HG02852 (cell line): ENCODE measurements at regions not wholly inside any gene's neighbourhood (a gene's known extent, or its start where the extent isn't known, plus 50 kb on each side); places are given as distances from the start of the nearest gene placed in this dataset.
"Not testable (repeated sequence)": the region's sequence is repeated elsewhere in the genome, so short reads cannot be mapped to it uniquely, and the experiment has no call there.

Source experiments
- ATAC-seq: cut with Tn5 transposase; IDR thresholded peaks from one replicate; pipeline ENCODE4 v1.9.1; 2021; ENCODE audit warnings: mild to moderate bottlenecking, moderate library complexity; ENCODE audit not compliant: unreplicated experiment

DNA sequence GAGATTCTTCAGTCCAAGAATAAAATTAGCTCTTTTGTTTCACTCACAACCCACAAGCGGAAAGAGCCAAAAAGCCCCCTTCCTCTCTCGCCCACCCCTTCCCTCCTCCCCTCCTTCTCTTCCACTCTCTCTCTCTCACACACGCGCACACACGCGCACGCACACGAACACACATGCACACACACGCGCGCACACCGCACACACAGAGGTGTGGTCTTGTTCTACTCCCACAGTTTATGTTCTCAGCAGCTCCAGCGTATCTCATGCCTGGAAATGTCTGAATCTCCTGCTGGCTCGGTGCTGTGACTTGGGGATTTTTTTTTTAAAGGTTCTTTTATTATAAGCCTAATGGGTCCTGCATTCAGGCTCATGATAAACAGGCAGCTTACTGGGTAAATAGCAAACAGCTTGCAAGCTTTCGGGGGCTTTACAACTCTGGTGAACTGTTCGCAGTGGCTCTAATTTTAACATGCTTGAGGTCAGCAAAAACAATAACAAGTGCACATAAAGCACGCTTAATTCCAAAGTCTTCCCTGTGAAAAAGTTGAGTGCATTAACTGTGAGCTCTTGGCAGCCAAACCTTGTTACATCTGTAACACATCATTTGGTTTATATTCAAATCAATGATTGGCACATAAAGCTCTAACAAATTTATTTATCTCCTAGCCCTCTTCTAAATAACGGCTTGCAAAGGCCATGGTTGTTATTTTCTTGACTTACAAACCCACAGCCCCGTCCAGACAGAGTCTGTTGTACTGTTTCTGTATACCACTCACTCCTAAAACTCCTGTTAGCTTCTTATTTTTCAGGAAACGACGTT, 424.1 kb upstream of the MGMT start:
- ATAC-seq, result no peak

DNA sequence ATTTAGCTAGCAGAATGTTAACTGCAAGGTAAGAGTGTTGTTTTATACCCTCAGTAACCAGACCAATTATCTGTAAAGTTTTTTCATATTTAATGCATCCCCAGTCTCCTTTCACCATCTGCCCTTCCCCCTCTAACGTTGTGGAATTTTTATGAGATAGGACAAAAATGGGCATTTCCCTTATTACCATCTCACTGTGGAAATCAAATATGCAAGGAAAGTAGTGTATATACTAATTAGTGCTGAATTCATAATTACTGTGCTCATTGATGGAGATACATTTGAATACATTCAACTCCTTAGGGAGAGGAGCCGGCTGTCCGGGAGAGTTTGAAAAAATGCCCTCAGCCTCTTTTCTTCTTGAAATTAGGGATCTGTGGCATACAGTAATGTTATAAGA, 423.4 kb upstream of the MGMT start:
- ATAC-seq, result no peak

DNA sequence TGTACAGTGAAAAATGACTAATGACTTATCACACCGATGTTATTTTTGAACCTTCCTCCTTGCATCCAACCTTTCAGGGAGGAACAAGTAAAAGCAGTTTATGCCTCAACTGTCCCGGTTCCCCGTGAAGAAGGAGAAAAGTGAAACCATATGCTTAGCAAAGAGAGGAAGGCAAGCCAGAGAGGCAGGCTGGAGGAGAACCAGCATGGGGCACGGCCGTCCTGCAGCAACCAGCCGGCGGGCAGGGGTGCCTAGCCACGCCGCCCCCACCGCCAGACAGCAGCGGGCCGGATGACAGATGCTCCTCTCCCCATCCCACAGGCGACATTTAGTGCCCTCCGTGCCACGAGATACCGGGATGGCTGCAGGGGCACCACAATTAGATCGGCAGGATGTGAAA, 421.4 kb upstream of the MGMT start:
- ATAC-seq, result no peak

DNA sequence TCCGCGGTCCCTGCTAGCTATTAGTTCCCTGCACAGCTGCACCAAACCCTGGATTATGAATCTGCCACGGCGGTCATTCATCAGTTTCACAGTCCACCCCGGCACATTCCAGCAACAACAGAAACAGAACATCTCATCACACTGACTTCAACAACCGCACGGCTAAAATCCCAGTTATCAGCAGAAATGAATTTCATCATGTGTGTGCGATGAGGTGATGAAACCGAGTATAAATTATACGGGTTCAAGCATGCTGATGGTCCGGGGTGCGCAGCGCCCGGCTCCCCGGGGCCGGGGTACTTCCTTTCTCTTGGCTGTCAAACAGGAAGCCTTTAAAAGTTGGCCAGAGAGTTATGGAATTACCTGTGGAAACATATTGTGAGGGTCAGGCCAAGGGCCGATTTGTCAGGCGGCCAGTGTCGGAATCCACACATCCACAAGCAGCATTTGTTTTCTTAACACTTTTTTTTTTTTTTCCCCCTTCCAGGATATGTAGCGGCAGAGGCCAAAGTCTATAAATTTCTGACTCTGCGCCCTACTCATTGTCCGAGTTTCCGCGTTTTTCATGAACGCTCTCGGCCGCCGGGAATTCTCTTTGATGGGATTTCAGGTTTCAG, 420.9 kb upstream of the MGMT start:
- ATAC-seq, result no peak

DNA sequence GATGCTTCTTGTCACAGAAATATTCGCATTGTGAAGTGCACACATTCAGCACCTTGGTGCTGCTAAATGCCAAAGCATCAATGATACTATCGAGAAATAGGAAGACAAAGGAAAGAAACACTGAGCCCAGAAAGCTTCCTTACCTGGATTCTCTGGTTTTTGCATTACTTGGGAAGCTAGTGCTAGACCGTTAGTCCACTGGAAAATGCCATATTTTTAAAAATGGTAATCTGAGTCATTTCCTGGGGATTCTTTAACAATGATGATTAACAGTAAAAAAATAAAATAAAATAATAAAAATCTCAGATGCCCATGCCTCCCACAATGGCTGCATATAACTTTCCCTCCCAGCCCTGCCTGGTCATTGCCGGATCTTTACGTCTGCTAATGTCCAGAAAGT, 420.1 kb upstream of the MGMT start:
- ATAC-seq, result no peak

DNA sequence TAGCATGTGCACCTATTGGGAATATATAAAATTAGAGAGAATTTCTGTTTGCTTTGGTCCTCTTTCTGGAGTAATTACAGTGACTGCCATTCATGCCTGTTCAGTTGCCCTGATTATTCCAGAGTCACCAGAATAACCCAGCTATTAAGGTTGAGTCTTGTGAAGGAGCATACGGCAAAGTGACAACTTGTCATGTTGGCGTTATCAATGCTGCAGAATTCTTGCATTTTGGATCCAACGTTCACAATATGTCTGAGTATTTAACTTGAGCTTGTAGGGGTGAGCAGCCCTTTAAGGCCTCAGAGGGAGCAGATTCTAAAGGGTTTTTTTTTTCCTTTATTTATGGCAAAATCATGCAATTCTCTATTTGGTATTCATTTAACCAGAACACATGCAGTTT, 419.4 kb upstream of the MGMT start:
- ATAC-seq, result no peak

DNA sequence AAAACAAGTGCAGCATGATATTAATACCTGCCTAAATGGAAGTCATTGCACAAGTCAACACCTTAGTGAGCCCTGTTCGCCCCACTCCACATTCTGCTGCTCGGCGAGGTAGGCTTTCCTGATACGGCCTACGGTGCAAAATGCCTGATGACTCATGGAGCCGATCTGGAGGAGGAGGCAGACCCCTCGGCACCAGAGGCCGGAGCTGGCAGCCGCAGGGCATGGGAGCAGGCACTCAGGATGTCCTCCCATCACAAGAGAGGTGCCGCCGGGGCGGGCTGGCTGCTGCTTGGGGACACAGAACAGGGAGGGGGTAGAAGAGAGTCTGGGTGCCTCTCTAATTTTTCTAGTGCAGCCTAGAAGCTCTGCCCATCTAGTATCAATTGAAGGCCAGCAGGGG, 418.5 kb upstream of the MGMT start:
- ATAC-seq, result no peak

DNA sequence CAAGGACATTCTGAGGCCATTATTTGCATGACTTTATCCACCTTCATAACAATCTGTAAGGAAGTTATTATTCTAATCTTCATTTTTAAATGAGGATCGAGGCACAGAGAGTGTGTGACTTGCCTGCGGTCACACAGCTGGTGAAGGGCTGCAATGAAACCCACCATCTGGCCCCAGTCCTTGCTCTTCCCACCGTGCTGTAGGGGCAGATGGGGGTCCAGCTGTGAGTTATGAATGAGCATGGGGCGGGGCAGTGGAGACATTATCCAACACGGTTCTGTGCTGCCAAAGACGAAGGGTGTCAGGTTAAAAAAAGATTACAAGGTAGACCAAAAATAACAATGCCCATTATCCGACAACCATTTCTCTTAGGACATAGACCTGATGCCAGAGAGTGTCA, 417.5 kb upstream of the MGMT start:
- no peak for ATAC-seq

DNA sequence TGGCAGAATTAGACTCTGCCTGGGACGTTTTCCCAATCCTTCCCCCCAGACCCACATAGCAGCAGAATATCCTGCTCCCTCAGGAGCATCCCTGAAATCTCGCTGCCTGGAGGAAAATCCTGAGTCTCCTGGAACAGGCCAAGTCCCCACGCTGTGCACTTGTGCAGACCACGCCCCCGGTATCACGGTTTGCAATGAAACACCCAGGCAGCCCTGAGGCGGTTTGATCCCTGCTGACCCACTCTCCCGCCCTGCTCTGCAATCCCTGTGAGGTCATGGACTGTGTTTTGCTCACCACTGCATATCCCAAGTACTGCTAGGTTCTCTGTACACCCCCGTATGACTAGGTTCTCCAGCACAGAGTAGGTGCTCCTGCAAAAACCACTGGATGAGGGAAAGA, 411.8 kb upstream of the MGMT start:
- no peak for ATAC-seq

DNA sequence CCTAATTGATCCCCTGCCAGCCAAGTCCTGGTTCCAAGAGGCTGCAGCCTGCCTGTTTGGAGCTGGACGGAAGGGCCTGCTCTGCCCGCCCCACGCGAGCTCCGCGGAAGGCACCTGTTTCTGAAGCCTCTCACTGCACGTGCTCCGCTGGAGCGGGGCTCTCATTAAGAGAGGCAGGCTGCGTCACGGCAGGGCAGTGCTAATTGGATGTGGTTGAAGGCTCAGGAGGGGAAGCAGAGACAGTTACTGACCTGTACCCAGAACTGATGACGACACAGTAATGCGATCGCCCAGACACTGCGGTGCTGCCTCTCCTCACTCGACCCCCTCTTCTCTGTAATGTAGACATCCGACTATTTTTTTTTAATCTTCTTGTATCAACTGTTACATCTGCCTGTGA, 411.1 kb upstream of the MGMT start:
- no peak for ATAC-seq

DNA sequence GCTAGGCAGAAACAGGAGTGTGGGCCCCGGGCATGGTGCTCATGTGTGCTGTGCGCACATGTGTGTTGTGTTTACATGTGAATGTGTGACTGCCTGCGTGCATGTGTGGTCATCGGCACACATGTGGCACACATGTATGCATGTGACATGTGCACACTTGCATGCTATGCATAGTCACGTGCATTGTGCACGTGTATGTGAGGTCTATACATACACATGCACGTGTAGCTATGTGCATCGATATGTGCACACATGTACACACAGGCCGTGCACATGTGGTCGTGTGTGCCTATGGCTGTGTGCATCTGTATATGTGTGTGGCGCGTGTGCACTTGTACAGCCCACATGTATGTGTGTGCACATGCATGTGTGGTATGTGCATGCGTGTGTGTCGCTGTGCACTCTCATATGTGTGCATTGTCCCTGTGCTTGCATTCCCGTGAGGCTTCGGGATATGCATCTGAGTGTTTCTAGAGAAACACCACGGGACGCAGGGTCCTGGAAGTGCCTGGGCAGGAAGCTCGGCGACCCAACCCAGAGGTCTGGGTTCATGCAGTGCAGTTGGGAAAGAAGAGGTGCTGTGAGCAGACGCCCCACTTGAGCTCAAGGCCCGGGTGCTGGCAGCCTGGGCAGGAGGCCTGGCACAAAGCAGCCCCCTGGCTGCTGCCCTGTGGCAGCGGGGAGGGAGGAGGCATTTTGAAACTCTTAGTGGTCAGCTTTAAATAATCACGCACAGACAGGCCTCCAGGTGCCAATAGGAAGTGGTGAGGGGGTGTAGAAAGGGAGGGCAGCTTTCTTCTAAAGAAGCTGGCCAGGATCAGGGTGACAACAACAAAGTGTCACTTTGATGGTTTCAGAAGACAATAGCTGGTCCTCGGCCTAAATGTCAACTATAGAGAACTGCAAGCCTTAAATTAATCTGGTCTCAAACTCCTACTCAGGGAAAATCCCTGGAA, 410.0 kb upstream of the MGMT start:
- ATAC-seq, result no peak

DNA sequence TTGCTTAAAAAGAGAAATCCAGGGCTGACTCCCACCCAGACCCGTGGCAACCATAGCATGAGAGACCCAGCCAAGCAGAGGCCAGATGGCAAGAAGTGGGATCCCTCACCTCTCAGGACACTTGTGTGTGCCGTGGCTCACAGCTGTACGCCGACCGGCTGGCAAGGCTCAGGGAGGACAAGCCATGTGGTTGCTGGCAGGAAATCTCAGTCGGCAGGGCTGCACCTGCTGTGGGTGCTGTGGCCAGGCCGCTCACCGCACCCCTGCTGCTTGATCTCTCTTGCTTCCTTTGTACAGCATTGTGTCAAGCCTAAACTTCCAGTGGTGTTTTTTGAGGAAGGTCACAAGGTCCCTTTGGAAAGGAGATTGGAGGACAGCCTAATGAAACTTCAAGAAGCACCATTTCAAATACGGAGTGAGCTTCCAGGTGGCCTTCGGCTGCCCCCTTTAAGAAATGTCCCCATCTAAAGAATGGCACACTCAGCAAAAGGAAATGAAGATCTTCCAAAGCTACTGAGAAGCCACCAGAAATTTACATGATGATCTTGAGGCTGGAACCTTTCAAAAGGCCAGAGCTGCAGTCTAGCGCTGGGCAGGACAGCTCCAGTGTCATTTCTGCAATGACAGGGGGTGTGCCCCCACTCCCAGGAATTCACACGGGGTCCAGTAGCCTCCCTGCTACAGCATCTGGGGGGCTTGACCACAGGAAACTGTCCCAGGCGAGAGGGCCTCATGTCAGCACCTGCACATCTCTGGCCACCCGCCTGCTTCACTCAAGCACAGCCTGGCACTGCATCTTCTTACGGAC, 409.0 kb upstream of the MGMT start:
- no peak for ATAC-seq

DNA sequence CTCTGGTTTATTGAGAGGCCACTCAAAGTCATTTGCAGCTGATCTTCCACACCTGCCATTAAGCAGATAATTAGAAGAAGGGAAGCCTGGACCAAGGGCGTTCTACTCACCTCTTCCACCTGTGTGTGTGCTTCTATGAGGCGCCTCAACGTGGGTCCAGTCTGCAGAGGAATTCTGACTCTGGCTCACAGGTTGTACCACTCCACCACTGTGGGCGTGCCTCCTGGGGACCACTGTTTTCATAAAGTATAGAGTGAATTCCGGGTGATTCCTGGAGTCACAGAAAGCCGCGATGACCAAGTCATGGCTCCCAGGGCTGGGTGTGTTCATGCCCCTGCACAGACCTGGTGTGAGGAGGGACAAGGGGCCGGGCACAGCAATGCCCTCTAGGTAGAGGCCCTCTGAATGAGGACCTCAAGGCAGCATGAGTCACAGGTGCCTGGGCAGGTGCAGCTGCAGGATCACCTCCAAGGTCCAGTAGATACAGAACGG, 408.3 kb upstream of the MGMT start:
- ATAC-seq, result no peak

DNA sequence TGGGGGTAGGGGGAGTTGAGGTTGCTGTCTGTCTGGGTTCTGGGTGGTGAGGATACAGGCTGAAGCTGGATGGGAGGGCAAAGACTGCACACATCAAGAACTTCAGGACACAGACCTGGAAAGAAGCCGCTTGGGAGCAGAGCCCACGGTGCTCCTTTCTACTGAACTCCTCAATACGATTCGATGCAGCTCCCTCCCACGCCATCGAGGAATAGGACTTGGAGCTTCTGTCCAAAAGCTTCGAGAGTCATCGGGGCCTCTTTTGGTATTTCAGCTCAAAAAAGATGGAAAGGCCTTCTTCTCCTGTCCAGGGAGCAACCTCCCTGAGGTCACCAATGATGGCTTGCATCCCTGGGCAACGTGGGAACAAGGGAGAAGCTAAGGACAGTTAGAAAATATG, 407.1 kb upstream of the MGMT start:
- ATAC-seq, result no peak

DNA sequence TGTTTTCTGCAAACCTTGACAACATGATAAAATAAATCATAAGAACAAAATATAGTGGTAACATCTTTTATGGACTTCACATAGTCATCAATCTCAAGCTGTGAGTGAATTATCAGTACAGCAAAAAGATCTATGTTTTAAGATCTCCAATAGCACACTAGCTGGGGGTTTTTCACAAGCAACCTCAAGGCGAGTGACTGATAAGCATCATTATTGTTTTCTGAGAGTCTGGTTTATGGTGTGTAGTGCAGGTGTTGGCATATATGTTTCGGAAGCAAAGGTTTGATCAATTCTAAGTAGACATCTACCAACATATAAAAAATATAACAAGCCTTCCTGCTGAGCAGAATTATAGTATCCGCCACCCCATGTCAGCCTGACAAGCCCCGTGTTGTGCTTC, 403.8 kb upstream of the MGMT start:
- no peak for ATAC-seq

DNA sequence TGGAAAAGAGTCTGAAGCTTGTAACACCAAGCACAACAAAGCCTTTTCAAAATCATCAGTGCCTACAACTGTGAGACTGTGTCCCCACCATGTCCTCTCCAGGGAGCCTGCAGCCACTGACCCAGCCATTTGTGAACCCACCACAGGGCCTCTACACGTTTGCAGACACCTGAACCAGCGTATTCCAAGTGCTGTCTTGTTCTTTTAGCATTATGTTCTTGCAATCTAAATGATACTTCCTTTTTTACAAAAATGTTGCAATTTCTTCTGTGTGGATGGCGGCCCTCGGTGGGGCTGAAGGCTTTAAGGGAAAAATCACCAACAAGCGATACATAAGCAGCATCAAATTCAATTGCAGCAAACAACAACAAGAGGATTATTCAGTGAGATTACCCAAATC, 403.2 kb upstream of the MGMT start:
- no peak for ATAC-seq

DNA sequence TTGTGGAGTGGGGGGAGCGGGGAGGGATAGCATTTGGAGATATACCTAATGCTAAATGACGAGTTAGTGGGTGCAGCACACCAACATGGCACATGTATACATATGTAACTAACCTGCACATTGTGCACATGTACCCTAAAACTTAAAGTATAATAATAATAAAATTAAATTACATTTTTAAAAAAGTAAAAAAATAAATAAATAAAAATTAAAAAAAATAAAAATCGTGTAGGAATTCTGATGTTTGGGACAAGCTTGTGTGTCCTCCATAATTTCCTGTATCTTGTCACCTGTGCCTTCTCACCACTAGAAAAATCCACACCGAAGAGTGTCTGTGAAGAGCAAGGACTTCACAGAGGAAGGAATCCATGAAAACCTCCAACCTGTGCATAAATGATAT, 400.5 kb upstream of the MGMT start:
- ATAC-seq, result not testable (repeated sequence)

DNA sequence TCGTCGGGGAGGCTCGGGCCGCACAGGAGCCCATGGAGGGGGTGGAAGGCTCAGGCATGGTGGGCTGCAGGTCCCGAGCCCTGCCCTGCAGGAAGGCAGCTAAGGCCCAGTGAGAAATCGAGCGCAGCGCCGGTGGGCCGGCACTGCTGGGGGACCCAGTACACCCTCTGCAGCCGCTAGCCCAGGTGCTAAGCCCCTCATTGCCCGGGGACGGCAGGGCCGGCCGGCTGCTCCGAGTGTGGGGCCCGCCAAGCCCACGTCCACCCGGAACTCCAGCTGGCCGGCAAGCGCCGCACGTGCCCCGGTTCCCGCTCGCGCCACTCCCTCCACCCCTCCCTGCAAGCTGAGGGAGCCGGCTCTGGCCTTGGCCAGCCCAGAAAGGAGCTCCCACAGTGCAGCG, 395.6 kb upstream of the MGMT start:
- not testable (repeated sequence) for ATAC-seq

DNA sequence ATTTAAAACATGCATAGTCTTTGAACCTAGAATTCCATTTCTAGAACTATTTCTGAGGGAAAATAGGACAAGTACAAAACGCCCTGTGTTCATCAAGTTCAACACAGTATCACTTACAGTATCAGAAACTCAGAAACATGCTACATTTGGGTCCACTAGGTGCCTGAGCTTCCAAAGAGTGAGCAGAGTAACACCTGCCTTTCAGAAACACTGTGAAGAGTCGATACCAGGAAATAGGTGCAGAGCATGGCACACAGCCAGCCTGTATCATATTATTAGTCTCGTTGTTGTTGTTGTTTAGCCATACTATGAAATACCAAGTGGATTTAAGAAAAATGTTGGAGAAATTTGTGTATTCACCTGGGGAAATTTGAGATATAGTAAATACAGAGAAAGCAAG, 392.1 kb upstream of the MGMT start:
- no peak for ATAC-seq

DNA sequence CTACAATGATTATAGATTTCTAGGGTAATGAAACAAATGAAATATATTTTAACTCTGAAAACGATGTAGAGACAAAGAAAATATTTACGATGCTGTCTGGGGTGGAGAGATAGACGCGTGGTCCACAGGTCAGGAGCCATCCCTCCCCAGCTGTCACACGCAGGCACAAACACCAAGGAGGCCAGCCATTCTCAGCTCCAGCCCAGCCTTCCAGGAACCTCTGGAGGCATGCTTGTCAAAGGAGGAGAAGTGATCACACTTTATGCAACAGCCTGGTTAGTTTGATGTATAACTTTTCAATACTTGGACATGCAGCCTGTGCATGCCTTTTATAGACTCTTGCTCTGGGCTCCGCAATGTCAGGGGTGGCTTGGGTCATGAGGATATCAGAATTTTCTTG, 391.5 kb upstream of the MGMT start:
- ATAC-seq, result no peak

DNA sequence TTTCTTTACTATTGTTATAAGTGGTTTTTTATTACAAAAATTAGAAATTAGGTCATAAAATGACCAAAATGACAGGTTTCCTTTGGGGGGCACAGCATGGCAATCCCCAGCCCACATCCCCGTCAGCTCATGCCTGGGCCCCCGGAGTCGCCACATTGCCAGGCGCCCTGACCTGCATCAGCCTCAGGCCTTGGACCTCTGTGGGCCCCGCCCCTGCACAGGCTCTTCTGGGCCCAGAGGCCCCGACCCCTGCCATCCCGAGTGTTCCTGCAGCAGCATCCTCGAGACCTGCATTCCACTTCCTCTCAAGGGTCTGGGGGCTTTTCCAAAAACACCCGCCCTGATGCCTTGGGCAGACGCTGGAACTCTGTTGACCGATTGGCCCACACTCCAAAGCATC, 391.1 kb upstream of the MGMT start:
- ATAC-seq, result no peak
